HCT116 (cell line): ENCODE measurements at regions not wholly inside any gene's neighbourhood (a gene's known extent, or its start where the extent isn't known, plus 50 kb on each side); places are given as distances from the start of the nearest gene placed in this dataset.

Source experiments
- ATAC-seq: fragments of 200-7000 bp; cut with Tn5 transposase; 2 replicates; pipeline ENCODE4 v1.9.1; 2020; ENCODE audit warnings: mild to moderate bottlenecking, moderate library complexity
- BruUV-seq: library from RNA; stranded (reverse); fragments of 400-500 nt; replicated peaks from 2 replicates; lab custom pipeline; 2021; lab: Mats Ljungman, UMichigan
- CTCF ChIA-PET: fragments of 300-600 bp; sonication (Branson Sonifier 250); formaldehyde crosslinking; loops from one replicate; lab custom pipeline; 2021; ENCODE audit warnings: antibody characterized with exemption; lab: Charles Lee
- POLR2A ChIA-PET: fragments of 300-600, 350-600 bp; sonication (Branson Sonifier 250); formaldehyde crosslinking; loops from one replicate; lab custom pipeline; 2021; ENCODE audit warnings: antibody characterized with exemption; lab: Charles Lee
- RAD21 ChIA-PET, 2 experiments: fragments of 300-600 bp; sonication (Branson Sonifier 250); formaldehyde crosslinking; loops; one replicate each; lab custom pipeline; 2023; ENCODE audit warnings: low total read pairs in 2 of 2; ENCODE audit not compliant: uncharacterized antibody in 2 of 2, unreplicated experiment in 2 of 2, low non-redundant PET in 1 of 2; lab: Charles Lee
- DNase-seq: peaks from one replicate; pipeline ENCODE4 v3.0.0-alpha.2; 2010; ENCODE audit warnings: low read depth, low spot score
- H2AFZ ChIP-seq: fragments of 200-600 bp; shearing (Covaris generic), sonication (generic); 2 replicates; pipeline ENCODE4 v1.6.1; 2017; ENCODE audit warnings: low read depth, mixed run types, mixed read lengths, antibody characterized with exemption, low read length; ENCODE audit not compliant: poor library complexity, severe bottlenecking
- H3K27ac ChIP-seq: 2 replicates; pipeline ENCODE4 v1.5.1; 2012; ENCODE audit warnings: low read depth, low read length
- H3K27me3 ChIP-seq: fragments of 200-600 bp; sonication (generic); 2 replicates; pipeline ENCODE4 v1.6.1; 2016; ENCODE audit warnings: mixed run types, low read length, mixed read lengths; ENCODE audit not compliant: insufficient read depth
- H3K36me3 ChIP-seq, 2 experiments: fragments of 200-500 bp in 1 of 2; fragments of 200-600 bp in 1 of 2; sonication (Bioruptor generic) in 1 of 2; sonication (generic) in 1 of 2; 2 replicates each; pipeline versions ENCODE4 v1.5.1 to v1.6.1; 2014 to 2016; ENCODE audit warnings: low read length in 2 of 2, inconsistent platforms in 1 of 2, mixed read lengths in 1 of 2, mixed run types in 1 of 2; ENCODE audit not compliant: insufficient read depth in 2 of 2, control insufficient read depth in 1 of 2
- H3K4me1 ChIP-seq, 2 experiments: fragments of 200-600 bp in 1 of 2; sonication (generic) in 1 of 2; 2 replicates each; pipeline versions ENCODE4 v1.5.1 to v1.6.1; 2012 to 2017; ENCODE audit warnings: low read length in 2 of 2, inconsistent platforms in 1 of 2, mild to moderate bottlenecking in 1 of 2, mixed read lengths in 1 of 2, mixed run types in 1 of 2, moderate library complexity in 1 of 2; ENCODE audit not compliant: insufficient read depth in 2 of 2, control insufficient read depth in 1 of 2
- H3K4me2 ChIP-seq: fragments of 200-600 bp; sonication (generic); 2 replicates; pipeline ENCODE4 v1.6.1; 2017; ENCODE audit warnings: mixed run types, low read length, mixed read lengths
- H3K4me3 ChIP-seq, 2 experiments: fragments of 200-600 bp in 1 of 2; sonication (generic) in 1 of 2; replicated peaks in 1 of 2; 2 replicates each; pipeline ENCODE4 v1.5.1; 2011 to 2016; ENCODE audit warnings: low read length in 2 of 2, control low read depth in 1 of 2, low read depth in 1 of 2, mild to moderate bottlenecking in 1 of 2, mixed read lengths in 1 of 2, mixed run types in 1 of 2
- H3K79me2 ChIP-seq: fragments of 200-600 bp; sonication (generic); 2 replicates; pipeline ENCODE4 v1.6.1; 2017; ENCODE audit warnings: mild to moderate bottlenecking, mixed run types, low read length, moderate library complexity, mixed read lengths; ENCODE audit not compliant: insufficient read depth
- H3K9ac ChIP-seq: fragments of 200-600 bp; sonication (generic); 2 replicates; pipeline ENCODE4 v1.6.1; 2016; ENCODE audit warnings: low read length, mixed read lengths
- H3K9me2 ChIP-seq: fragments of 200-600 bp; sonication (generic), shearing (Covaris generic); 2 replicates; pipeline ENCODE4 v1.6.1; 2017; ENCODE audit warnings: mixed run types, mild to moderate bottlenecking, moderate library complexity; ENCODE audit not compliant: insufficient read depth
- H3K9me3 ChIP-seq, 2 experiments: fragments of 200-500 bp in 1 of 2; fragments of 200-600 bp in 1 of 2; sonication (Bioruptor generic) in 1 of 2; sonication (generic) in 1 of 2; 2 replicates each; pipeline ENCODE4 v1.6.1; 2014 to 2017; ENCODE audit warnings: low read length in 2 of 2, mixed read lengths in 2 of 2, inconsistent platforms in 1 of 2, low read depth in 1 of 2, mild to moderate bottlenecking in 1 of 2, mixed run types in 1 of 2, moderate library complexity in 1 of 2; ENCODE audit not compliant: control insufficient read depth in 1 of 2, insufficient read depth in 1 of 2
- H4K20me1 ChIP-seq: fragments of 200-600 bp; sonication (generic), shearing (Covaris generic); 2 replicates; pipeline ENCODE4 v1.6.1; 2017; ENCODE audit warnings: mixed run types, mild to moderate bottlenecking, moderate library complexity; ENCODE audit not compliant: insufficient read depth
- CBX3 ChIP-seq: IDR thresholded peaks from 2 replicates; pipeline ENCODE4 v1.6.1; 2012; ENCODE audit warnings: low read depth
- CEBPB ChIP-seq: IDR thresholded peaks from 2 replicates; pipeline ENCODE4 v1.6.1; 2012; ENCODE audit warnings: low read depth
- EGR1 ChIP-seq: IDR thresholded peaks from 2 replicates; pipeline ENCODE4 v1.6.1; 2012; ENCODE audit warnings: low read depth
- EZH2 ChIP-seq: fragments of 200-600 bp; sonication (generic); IDR thresholded peaks from 2 replicates; pipeline ENCODE4 v1.6.1; 2017; ENCODE audit warnings: antibody characterized with exemption, mixed run types
- EZH2phosphoT487 ChIP-seq: fragments of 200-600 bp; IDR thresholded peaks from 2 replicates; pipeline ENCODE4 v1.6.1; 2018; ENCODE audit warnings: antibody characterized with exemption, borderline replicate concordance
- FOSL1 ChIP-seq: IDR thresholded peaks from 2 replicates; pipeline ENCODE4 v1.6.1; 2012; ENCODE audit warnings: low read depth
- POLR2A ChIP-seq: IDR thresholded peaks from 2 replicates; pipeline ENCODE4 v1.7.0; 2011; ENCODE audit warnings: borderline replicate concordance; ENCODE audit not compliant: insufficient read depth, insufficient read length; ENCODE audit errors: extremely low read depth
- POLR2AphosphoS5 ChIP-seq: IDR thresholded peaks from 2 replicates; pipeline ENCODE4 v1.6.1; 2011; ENCODE audit warnings: mild to moderate bottlenecking, low read depth, low read length, moderate library complexity
- RAD21 ChIP-seq: IDR thresholded peaks from 2 replicates; pipeline ENCODE4 v1.6.1; 2012; ENCODE audit warnings: low read depth, mild to moderate bottlenecking
- SIN3A ChIP-seq: IDR thresholded peaks from 2 replicates; pipeline ENCODE4 v1.6.1; 2012; ENCODE audit warnings: low read depth
- SP1 ChIP-seq: IDR thresholded peaks from 2 replicates; pipeline ENCODE4 v1.6.1; 2012; ENCODE audit warnings: low read depth
- SRF ChIP-seq: IDR thresholded peaks from 2 replicates; pipeline ENCODE4 v1.6.1; 2012; ENCODE audit warnings: low read depth
- TCF7L2 ChIP-seq: IDR thresholded peaks from 2 replicates; pipeline ENCODE4 v1.7.0; 2011; ENCODE audit warnings: borderline replicate concordance, inconsistent platforms; ENCODE audit not compliant: insufficient read depth, insufficient read length; ENCODE audit errors: extremely low read depth
- YY1 ChIP-seq: IDR thresholded peaks from 2 replicates; pipeline ENCODE4 v1.6.1; 2011; ENCODE audit warnings: low read length, low read depth, moderate library complexity, mild to moderate bottlenecking; ENCODE audit not compliant: insufficient replicate concordance; ENCODE audit errors: extremely low read depth
- ZBTB33 ChIP-seq: IDR thresholded peaks from 2 replicates; pipeline ENCODE4 v1.6.1; 2011; ENCODE audit warnings: mild to moderate bottlenecking, low read length, moderate library complexity; ENCODE audit not compliant: insufficient replicate concordance; ENCODE audit errors: extremely low read depth
- ZFX ChIP-seq: fragments of 450-650 bp; IDR thresholded peaks from 2 replicates; pipeline ENCODE4 v1.6.1; 2017
- ZNF274 ChIP-seq: fragments of 200-500 bp; sonication (Bioruptor generic); IDR thresholded peaks from 2 replicates; pipeline ENCODE4 v1.6.1; 2014; ENCODE audit warnings: mild to moderate bottlenecking, low read depth, low read length, inconsistent platforms
- intact Hi-C: fragments of 100-400 bp; cut with micrococcal nuclease; formaldehyde crosslinking; loops from 2 replicates; pipeline ENCODE4 v1.10.0; 2022
- TF ChIP-seq, protein P1 (sequence below): IDR thresholded peaks from 2 replicates; pipeline ENCODE4 v1.6.1; 2012
- TF ChIP-seq, protein P2 (sequence below), 3 experiments: fragments of 200-600 bp in 1 of 3; sonication (generic) in 1 of 3; IDR thresholded peaks in 2 of 3; conservative IDR thresholded peaks in 1 of 3; 2 replicates each; pipeline ENCODE4 v1.5.1; 2012 to 2017; ENCODE audit warnings: low read depth in 2 of 3, low read length in 2 of 3, antibody characterized with exemption in 1 of 3, borderline replicate concordance in 1 of 3, control low read depth in 1 of 3, mild to moderate bottlenecking in 1 of 3, mixed read lengths in 1 of 3, mixed run types in 1 of 3, moderate library complexity in 1 of 3; ENCODE audit not compliant: insufficient read depth in 1 of 3

GRCh38 chr21:35397781-35398180, 348.7 kb upstream of the RUNX1 start (continued):
- TF ChIP-seq ZBTB33 (no peak), ZFX (no peak), EGR1 (no peak), CEBPB (no peak)

GRCh38 chr21:35396655-35397054, 347.6 kb upstream of the RUNX1 start:
- Histone ChIP-seq H3K27ac (no peak overlapping the region), H3K9me2 (no peaks in the 10 kb centered on the region), H3K4me3 (no peak overlapping the region), H3K4me2 (no peak overlapping the region), H3K36me3 (no peaks in the 10 kb centered on the region), H3K9me3 (no peaks in the 10 kb centered on the region), H3K9ac (no peak overlapping the region), H3K79me2 (no peaks in the 10 kb centered on the region)
- intact Hi-C loops = no loop called here
- RAD21 ChIA-PET = no interaction called here
- POLR2A ChIA-PET = no interaction called here
- no TSS peak for BruUV-seq
- ATAC-seq (no peak), DNase-seq (no peak)
- TF ChIP-seq CBX3 (no peak), TCF7L2 (no peak), RAD21 (no peak), ZBTB33 (no peak), POLR2AphosphoS5 (no peak), EZH2 (no peak), SIN3A (no peak), SP1 (no peak), SRF (no peak), FOSL1 (no peak), EZH2phosphoT487 (no peak), POLR2A (no peak), EGR1 (no peak), YY1 (no peak), ZNF274 (no peak)
- TF ChIP-seq, protein P1, sequence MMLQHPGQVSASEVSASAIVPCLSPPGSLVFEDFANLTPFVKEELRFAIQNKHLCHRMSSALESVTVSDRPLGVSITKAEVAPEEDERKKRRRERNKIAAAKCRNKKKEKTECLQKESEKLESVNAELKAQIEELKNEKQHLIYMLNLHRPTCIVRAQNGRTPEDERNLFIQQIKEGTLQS = no peak
- TF ChIP-seq, protein P2, sequence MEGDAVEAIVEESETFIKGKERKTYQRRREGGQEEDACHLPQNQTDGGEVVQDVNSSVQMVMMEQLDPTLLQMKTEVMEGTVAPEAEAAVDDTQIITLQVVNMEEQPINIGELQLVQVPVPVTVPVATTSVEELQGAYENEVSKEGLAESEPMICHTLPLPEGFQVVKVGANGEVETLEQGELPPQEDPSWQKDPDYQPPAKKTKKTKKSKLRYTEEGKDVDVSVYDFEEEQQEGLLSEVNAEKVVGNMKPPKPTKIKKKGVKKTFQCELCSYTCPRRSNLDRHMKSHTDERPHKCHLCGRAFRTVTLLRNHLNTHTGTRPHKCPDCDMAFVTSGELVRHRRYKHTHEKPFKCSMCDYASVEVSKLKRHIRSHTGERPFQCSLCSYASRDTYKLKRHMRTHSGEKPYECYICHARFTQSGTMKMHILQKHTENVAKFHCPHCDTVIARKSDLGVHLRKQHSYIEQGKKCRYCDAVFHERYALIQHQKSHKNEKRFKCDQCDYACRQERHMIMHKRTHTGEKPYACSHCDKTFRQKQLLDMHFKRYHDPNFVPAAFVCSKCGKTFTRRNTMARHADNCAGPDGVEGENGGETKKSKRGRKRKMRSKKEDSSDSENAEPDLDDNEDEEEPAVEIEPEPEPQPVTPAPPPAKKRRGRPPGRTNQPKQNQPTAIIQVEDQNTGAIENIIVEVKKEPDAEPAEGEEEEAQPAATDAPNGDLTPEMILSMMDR (IDR thresholded peaks at IDR 0.05 in 2 of 3, conservative IDR thresholded peaks at IDR 0.05 in 1 of 3; ENCODE audit: borderline replicate concordance in 1 of 3, insufficient read depth in 1 of 3, low read depth in 2 of 3, low read length in 2 of 3) = no peak
- TF ChIP-seq, all 23 proteins: peak for 0
- Histone ChIP-seq H3K4me1 (peaks cover 6 to 28% of the 10 kb centered on the region in 2 experiments; a peak in 3 of 4 replicates), H3K27me3 (no peaks in the 10 kb centered on the region), H4K20me1 (no peaks in the 10 kb centered on the region), H2AFZ (no peak overlapping the region)
- CTCF ChIA-PET = interaction anchor here (1.1 kb wide), 1 partner anchor 651 kb away, joined by 3 read pairs; no protein-coding TSS in a partner anchor
